DOHH2 (cell line): ENCODE measurements at regions not wholly inside any gene's neighbourhood (a gene's known extent, or its start where the extent isn't known, plus 50 kb on each side); places are given as distances from the start of the nearest gene placed in this dataset.

Experiments used
- H3F3A ChIP-seq: fragments of 200-600 bp; sonication (generic), shearing (Covaris generic); 2 replicates; pipeline ENCODE4 v1.6.0; 2016; ENCODE audit warnings: antibody characterized with exemption, mild to moderate bottlenecking; ENCODE audit not compliant: control insufficient read depth, insufficient read depth
- H3K27ac ChIP-seq: fragments of 200-600 bp; sonication (generic); 2 replicates; pipeline ENCODE4 v1.5.1; 2014; ENCODE audit warnings: low read depth, mild to moderate bottlenecking, low read length, moderate library complexity
- H3K27me3 ChIP-seq: fragments of 200-600 bp; sonication (generic); 2 replicates; pipeline ENCODE4 v1.6.1; 2014; ENCODE audit warnings: mild to moderate bottlenecking, low read length, mixed read lengths; ENCODE audit not compliant: control insufficient read depth
- H3K36me3 ChIP-seq: fragments of 200-600 bp; sonication (generic); 2 replicates; pipeline ENCODE4 v1.6.1; 2014; ENCODE audit warnings: mild to moderate bottlenecking, low read length, moderate library complexity, mixed read lengths; ENCODE audit not compliant: control insufficient read depth
- H3K4me1 ChIP-seq: fragments of 200-600 bp; sonication (generic); 2 replicates; pipeline ENCODE4 v1.6.1; 2014; ENCODE audit warnings: mild to moderate bottlenecking, low read length, mixed read lengths; ENCODE audit not compliant: control insufficient read depth
- H3K4me2 ChIP-seq: fragments of 200-600 bp; sonication (generic); 2 replicates; pipeline ENCODE4 v1.6.0; 2014; ENCODE audit warnings: mild to moderate bottlenecking, low read length, moderate library complexity
- H3K4me3 ChIP-seq: fragments of 200-600 bp; sonication (generic); 2 replicates; pipeline ENCODE4 v1.5.1; 2014; ENCODE audit warnings: mild to moderate bottlenecking, low read length, mixed read lengths
- H3K79me2 ChIP-seq: fragments of 200-600 bp; sonication (generic); 2 replicates; pipeline ENCODE4 v1.6.1; 2014; ENCODE audit warnings: mild to moderate bottlenecking, low read length, mixed read lengths; ENCODE audit not compliant: control insufficient read depth
- H3K9me2 ChIP-seq: fragments of 200-600 bp; sonication (generic); replicated peaks from 2 replicates; pipeline ENCODE4 v1.6.1; 2014; ENCODE audit warnings: mild to moderate bottlenecking, low read length, mixed read lengths; ENCODE audit not compliant: control insufficient read depth
- H3K9me3 ChIP-seq: fragments of 200-600 bp; sonication (generic); 2 replicates; pipeline ENCODE4 v1.6.1; 2014; ENCODE audit warnings: antibody characterized with exemption, low read length, mixed read lengths; ENCODE audit not compliant: control insufficient read depth, insufficient read depth
- H4K20me1 ChIP-seq: fragments of 200-600 bp; sonication (generic); 2 replicates; pipeline ENCODE4 v1.6.0; 2014; ENCODE audit warnings: low read depth, mild to moderate bottlenecking, antibody characterized with exemption, low read length, moderate library complexity; ENCODE audit not compliant: control insufficient read depth, insufficient read depth
- EZH2phosphoT487 ChIP-seq: fragments of 200-600 bp; sonication (generic); IDR thresholded peaks from 2 replicates; pipeline ENCODE4 v1.6.1; 2017; ENCODE audit warnings: borderline replicate concordance, mild to moderate bottlenecking, antibody characterized with exemption, low read length, moderate library complexity, mixed read lengths
- TF ChIP-seq, protein P1 (sequence below): fragments of 200-600 bp; sonication (generic); IDR thresholded peaks from one replicate; pipeline ENCODE4 v1.5.1; 2014; ENCODE audit warnings: antibody characterized with exemption, mild to moderate bottlenecking, low read depth, low read length; ENCODE audit not compliant: poor library complexity, severe bottlenecking

DNA sequence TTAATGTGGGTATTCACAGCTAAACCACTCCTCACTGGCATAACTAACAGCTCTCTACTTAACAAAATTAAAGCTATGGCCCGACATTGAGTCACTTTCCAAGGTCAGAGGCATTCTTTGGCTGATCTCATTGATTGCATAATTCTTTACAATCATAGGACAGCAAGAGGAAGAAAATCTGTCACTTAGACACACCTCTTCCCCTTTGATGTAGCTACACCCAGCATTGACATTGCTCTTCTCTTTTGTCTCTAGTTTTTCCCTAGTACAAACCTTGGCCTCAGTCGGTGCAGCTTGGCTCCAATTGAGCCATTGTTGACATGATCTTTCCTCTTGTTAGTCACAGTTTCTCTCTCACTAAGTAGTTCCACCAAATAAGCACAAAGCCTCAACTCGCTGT is 313.3 kb upstream of the ACTRT1 start:
- Histone ChIP-seq H3F3A (no peaks in the 10 kb centered on the region), H3K27ac (no peak overlapping the region), H3K4me1 (no peaks in the 10 kb centered on the region), H3K4me3 (no peak overlapping the region), H4K20me1 (no peaks in the 10 kb centered on the region), H3K9me2 (no peaks in the 10 kb centered on the region), H3K36me3 (no peaks in the 10 kb centered on the region), H3K79me2 (no peaks in the 10 kb centered on the region), H3K4me2 (no peak overlapping the region), H3K27me3 (no peaks in the 10 kb centered on the region), H3K9me3 (no peaks in the 10 kb centered on the region)
- TF ChIP-seq, protein P1, sequence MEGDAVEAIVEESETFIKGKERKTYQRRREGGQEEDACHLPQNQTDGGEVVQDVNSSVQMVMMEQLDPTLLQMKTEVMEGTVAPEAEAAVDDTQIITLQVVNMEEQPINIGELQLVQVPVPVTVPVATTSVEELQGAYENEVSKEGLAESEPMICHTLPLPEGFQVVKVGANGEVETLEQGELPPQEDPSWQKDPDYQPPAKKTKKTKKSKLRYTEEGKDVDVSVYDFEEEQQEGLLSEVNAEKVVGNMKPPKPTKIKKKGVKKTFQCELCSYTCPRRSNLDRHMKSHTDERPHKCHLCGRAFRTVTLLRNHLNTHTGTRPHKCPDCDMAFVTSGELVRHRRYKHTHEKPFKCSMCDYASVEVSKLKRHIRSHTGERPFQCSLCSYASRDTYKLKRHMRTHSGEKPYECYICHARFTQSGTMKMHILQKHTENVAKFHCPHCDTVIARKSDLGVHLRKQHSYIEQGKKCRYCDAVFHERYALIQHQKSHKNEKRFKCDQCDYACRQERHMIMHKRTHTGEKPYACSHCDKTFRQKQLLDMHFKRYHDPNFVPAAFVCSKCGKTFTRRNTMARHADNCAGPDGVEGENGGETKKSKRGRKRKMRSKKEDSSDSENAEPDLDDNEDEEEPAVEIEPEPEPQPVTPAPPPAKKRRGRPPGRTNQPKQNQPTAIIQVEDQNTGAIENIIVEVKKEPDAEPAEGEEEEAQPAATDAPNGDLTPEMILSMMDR, result no peak
- no peak for TF ChIP-seq EZH2phosphoT487

DNA sequence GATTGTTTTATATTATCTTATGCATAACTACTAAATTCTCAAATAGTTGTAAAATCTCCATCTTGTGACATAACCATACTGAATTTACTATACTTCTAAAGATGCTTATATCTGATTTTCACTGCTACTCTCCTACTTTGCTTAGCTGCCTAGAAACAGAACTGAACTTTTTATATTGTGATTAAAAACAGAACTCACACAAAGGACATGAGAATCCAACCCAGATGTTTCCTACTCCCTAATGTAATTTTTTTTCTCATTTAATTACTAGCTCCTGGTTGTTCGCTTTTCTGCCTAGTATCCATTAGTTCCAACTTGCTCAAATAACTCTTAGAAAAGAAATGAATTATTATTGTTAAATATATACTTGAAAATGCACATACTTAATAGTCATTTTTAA is 283.5 kb upstream of the ACTRT1 start:
- TF ChIP-seq EZH2phosphoT487, result no peak
- TF ChIP-seq, protein P1, result no peak
- no peaks in the 10 kb centered on the region for H3K79me2 ChIP-seq
- H3K9me3 ChIP-seq, result no peaks in the 10 kb centered on the region
- H3K4me3 ChIP-seq, result no peak overlapping the region
- no peaks in the 10 kb centered on the region for H4K20me1 ChIP-seq
- no peaks in the 10 kb centered on the region for H3K4me1 ChIP-seq
- H3K27me3 ChIP-seq, result no peaks in the 10 kb centered on the region
- no peaks in the 10 kb centered on the region for H3K9me2 ChIP-seq
- no peak overlapping the region for H3K27ac ChIP-seq
- no peak overlapping the region for H3K4me2 ChIP-seq
- H3K36me3 ChIP-seq, result no peaks in the 10 kb centered on the region
- no peaks in the 10 kb centered on the region for H3F3A ChIP-seq

DNA sequence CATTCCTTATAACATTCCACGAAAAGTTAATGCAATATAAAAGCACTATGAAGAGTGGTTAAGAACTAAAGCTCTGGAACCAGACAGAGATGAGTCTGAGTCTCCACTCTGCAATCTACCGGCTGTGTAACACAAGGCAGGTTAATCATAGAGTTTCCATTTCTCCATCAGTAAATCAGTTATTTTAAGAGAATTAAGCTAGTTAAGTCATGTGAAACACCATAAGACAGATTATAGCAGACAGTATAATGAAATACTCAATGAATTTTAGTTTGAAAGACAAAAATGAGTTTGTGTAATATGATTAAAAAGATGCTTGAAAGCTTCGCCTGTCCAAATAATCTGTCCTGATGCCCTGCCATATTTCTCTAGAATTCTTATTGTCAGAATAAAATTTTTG is 282.6 kb upstream of the ACTRT1 start:
- no peak overlapping the region for H3K4me3 ChIP-seq
- TF ChIP-seq, protein P1, result no peak
- no peak for TF ChIP-seq EZH2phosphoT487

DNA sequence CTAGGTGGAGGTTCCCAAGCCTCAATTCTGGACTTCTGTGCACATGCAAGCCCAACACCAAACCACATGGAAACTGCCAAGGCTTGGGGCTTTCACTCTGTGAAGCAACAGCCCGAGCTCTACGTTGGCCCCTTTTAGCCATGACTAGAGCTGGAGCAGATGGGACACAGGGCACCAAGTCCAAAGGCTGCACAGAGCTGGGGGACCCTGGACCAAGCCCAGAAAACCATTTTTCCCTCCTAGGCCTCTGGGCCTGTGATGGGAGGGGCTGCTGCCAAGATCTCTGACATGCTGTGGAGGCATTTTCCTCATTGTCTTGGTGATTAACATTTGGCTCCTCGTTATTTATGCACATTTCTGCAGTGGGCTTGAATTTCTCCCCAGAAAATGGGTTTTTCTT is 258.7 kb upstream of the ACTRT1 start:
- Histone ChIP-seq H3K9me2 (no peaks in the 10 kb centered on the region), H3K27me3 (no peaks in the 10 kb centered on the region), H4K20me1 (no peaks in the 10 kb centered on the region), H3K79me2 (no peaks in the 10 kb centered on the region), H3K4me1 (no peaks in the 10 kb centered on the region), H3K27ac (no peak overlapping the region), H3K36me3 (no peaks in the 10 kb centered on the region), H3K4me2 (no peak overlapping the region), H3F3A (no peaks in the 10 kb centered on the region), H3K9me3 (no peaks in the 10 kb centered on the region), H3K4me3 (no peak overlapping the region)
- TF ChIP-seq, protein P1, result no peak
- TF ChIP-seq EZH2phosphoT487, result no peak

More for the DNA sequence above, 282.6 kb upstream of the ACTRT1 start:
- H3K9me3 ChIP-seq, result no peaks in the 10 kb centered on the region
- no peak overlapping the region for H3K4me2 ChIP-seq
- no peaks in the 10 kb centered on the region for H3F3A ChIP-seq
- no peaks in the 10 kb centered on the region for H4K20me1 ChIP-seq
- no peaks in the 10 kb centered on the region for H3K36me3 ChIP-seq
- no peaks in the 10 kb centered on the region for H3K79me2 ChIP-seq
- no peaks in the 10 kb centered on the region for H3K4me1 ChIP-seq
- H3K9me2 ChIP-seq, result no peaks in the 10 kb centered on the region
- H3K27ac ChIP-seq, result no peak overlapping the region
- no peaks in the 10 kb centered on the region for H3K27me3 ChIP-seq
